SK-N-SH (cell line): ENCODE measurements at regions not wholly inside any gene's neighbourhood (a gene's known extent, or its start where the extent isn't known, plus 50 kb on each side); places are given as distances from the start of the nearest gene placed in this dataset.
A peak's percentile ranks its signal among the peaks of the same experiment; 100 is the strongest.

Experiments
- CTCF ChIA-PET: fragments of 300-600, 350-600 bp; formaldehyde crosslinking; extraction: SDS; loops from one replicate; lab custom pipeline; 2021; lab: Yijun Ruan, JAX
- POLR2A ChIA-PET: fragments of 350-600 bp; sonication (Branson Sonifier 250); formaldehyde crosslinking; extraction: SDS; loops from one replicate; lab custom pipeline; 2020; ENCODE audit warnings: antibody characterized with exemption, inconsistent platforms; lab: Yijun Ruan, JAX
- DNase-seq: peaks from one replicate; pipeline ENCODE4 v3.0.0; 2012
- H2AFZ ChIP-seq: fragments of 200-600 bp; sonication (generic); 2 replicates; pipeline ENCODE4 v1.8.1; 2016; ENCODE audit warnings: antibody characterized with exemption, mild to moderate bottlenecking, low read depth
- H3F3A ChIP-seq: fragments of 200-600 bp; sonication (generic); replicated peaks from 2 replicates; pipeline ENCODE3; 2016; ENCODE audit warnings: antibody characterized with exemption, mild to moderate bottlenecking; ENCODE audit not compliant: insufficient read depth
- H3K27ac ChIP-seq, 2 experiments: fragments of 200-500 bp in 1 of 2; fragments of 200-600 bp in 1 of 2; sonication (Bioruptor generic) in 1 of 2; sonication (generic), shearing (Covaris generic) in 1 of 2; 2 replicates each; pipeline versions ENCODE4 v1.5.1 to v1.6.1; 2014 to 2016; ENCODE audit warnings: low read depth in 2 of 2, inconsistent platforms in 1 of 2, low read length in 1 of 2, mild to moderate bottlenecking in 1 of 2, mixed read lengths in 1 of 2
- H3K27me3 ChIP-seq: fragments of 200-600 bp; sonication (generic), shearing (Covaris generic); 2 replicates; pipeline ENCODE4 v1.6.1; 2016; ENCODE audit warnings: mixed run types; ENCODE audit not compliant: insufficient read depth
- H3K36me3 ChIP-seq, 2 experiments: fragments of 200-500 bp in 1 of 2; fragments of 200-600 bp in 1 of 2; sonication (Bioruptor generic) in 1 of 2; sonication (generic) in 1 of 2; replicated peaks in 1 of 2; 2 replicates each; pipeline versions ENCODE3 to v1.5.1; 2014 to 2016; ENCODE audit warnings: low read length in 1 of 2, mild to moderate bottlenecking in 1 of 2; ENCODE audit not compliant: insufficient read depth in 2 of 2, control insufficient read depth in 1 of 2
- H3K4me1 ChIP-seq, 2 experiments: fragments of 200-500 bp in 1 of 2; fragments of 200-600 bp in 1 of 2; sonication (Bioruptor generic) in 1 of 2; sonication (generic), shearing (Covaris generic) in 1 of 2; 2 replicates each; pipeline versions ENCODE4 v1.5.1 to v1.6.1; 2014 to 2016; ENCODE audit warnings: low read depth in 1 of 2, low read length in 1 of 2, mixed run types in 1 of 2; ENCODE audit not compliant: insufficient read depth in 2 of 2, control insufficient read depth in 1 of 2
- H3K4me2 ChIP-seq: fragments of 200-600 bp; sonication (generic), shearing (Covaris generic); 2 replicates; pipeline ENCODE4 v1.6.1; 2017; ENCODE audit warnings: mixed run types
- H3K4me3 ChIP-seq, 2 experiments: fragments of 200-500 bp in 1 of 2; fragments of 200-600 bp in 1 of 2; sonication (Bioruptor generic) in 1 of 2; sonication (generic), shearing (Covaris generic) in 1 of 2; 2 replicates each; pipeline versions ENCODE4 v1.5.1 to v1.8.1; 2014 to 2016; ENCODE audit warnings: low read depth in 2 of 2, inconsistent platforms in 1 of 2, low read length in 1 of 2, mild to moderate bottlenecking in 1 of 2, mixed read lengths in 1 of 2, moderate library complexity in 1 of 2
- H3K79me2 ChIP-seq: fragments of 200-600 bp; sonication (generic); 2 replicates; pipeline ENCODE4 v1.8.1; 2017; ENCODE audit warnings: mild to moderate bottlenecking; ENCODE audit not compliant: insufficient read depth
- H3K9ac ChIP-seq: fragments of 200-600 bp; sonication (generic); 2 replicates; pipeline ENCODE4 v1.6.1; 2017; ENCODE audit warnings: mixed run types
- H3K9me2 ChIP-seq: fragments of 200-600 bp; sonication (generic); 2 replicates; pipeline ENCODE4 v1.6.1; 2017; ENCODE audit warnings: mixed run types
- H3K9me3 ChIP-seq: fragments of 200-600 bp; sonication (generic); 2 replicates; pipeline ENCODE4 v1.6.1; 2017; ENCODE audit warnings: mixed run types, mild to moderate bottlenecking, moderate library complexity
- H4K20me1 ChIP-seq: fragments of 200-600 bp; sonication (generic); 2 replicates; pipeline ENCODE4 v1.6.1; 2017; ENCODE audit warnings: mild to moderate bottlenecking, mixed run types; ENCODE audit not compliant: insufficient read depth
- ELF1 ChIP-seq: IDR thresholded peaks from 2 replicates; pipeline ENCODE4 v1.4.0; 2012
- EZH2phosphoT487 ChIP-seq: fragments of 200-600 bp; sonication (generic); IDR thresholded peaks from 2 replicates; pipeline ENCODE4 v1.6.1; 2017; ENCODE audit warnings: low read depth, mixed run types, mild to moderate bottlenecking, antibody characterized with exemption, moderate library complexity, borderline replicate concordance
- FOSL2 ChIP-seq: IDR thresholded peaks from 2 replicates; pipeline ENCODE4 v1.4.0; 2012; ENCODE audit warnings: low read depth, mild to moderate bottlenecking, moderate library complexity, borderline replicate concordance
- FOXJ3 ChIP-seq: sonication (generic); formaldehyde crosslinking; IDR thresholded peaks from 2 replicates; pipeline ENCODE4 v1.5.1; 2020; ENCODE audit warnings: mild to moderate bottlenecking, missing genetic modification reagents
- FOXM1 ChIP-seq: IDR thresholded peaks from 2 replicates; pipeline ENCODE4 v1.4.0; 2012; ENCODE audit warnings: low read depth, mild to moderate bottlenecking
- GABPA ChIP-seq: IDR thresholded peaks from 2 replicates; pipeline ENCODE4 v1.4.0; 2012; ENCODE audit warnings: low read depth, mild to moderate bottlenecking
- MEF2A ChIP-seq: IDR thresholded peaks from 2 replicates; pipeline ENCODE4 v1.4.0; 2012; ENCODE audit warnings: low read depth, borderline replicate concordance
- MXI1 ChIP-seq: IDR thresholded peaks from 2 replicates; pipeline ENCODE4 v1.6.1; 2012; ENCODE audit warnings: mild to moderate bottlenecking, low read depth, low read length, improper control_type of control experiment
- NFIC ChIP-seq: IDR thresholded peaks from 2 replicates; pipeline ENCODE4 v1.4.0; 2012; ENCODE audit warnings: borderline replicate concordance
- POLR2AphosphoS5 ChIP-seq: IDR thresholded peaks from 2 replicates; pipeline ENCODE4 v1.6.1; 2012; ENCODE audit warnings: low read depth, low read length
- RAD21 ChIP-seq: IDR thresholded peaks from 2 replicates; pipeline ENCODE4 v1.6.1; 2012; ENCODE audit warnings: mild to moderate bottlenecking, low read length
- RXRA ChIP-seq: IDR thresholded peaks from 2 replicates; pipeline ENCODE4 v1.4.0; 2012; ENCODE audit warnings: low read depth, mild to moderate bottlenecking, borderline replicate concordance
- SIN3A ChIP-seq: IDR thresholded peaks from 2 replicates; pipeline ENCODE4 v1.6.1; 2012; ENCODE audit warnings: low read depth, mild to moderate bottlenecking, low read length, moderate library complexity, borderline replicate concordance
- TAF1 ChIP-seq: IDR thresholded peaks from 2 replicates; pipeline ENCODE4 v1.6.1; 2012; ENCODE audit warnings: low read depth, mild to moderate bottlenecking, low read length, moderate library complexity, borderline replicate concordance
- TEAD4 ChIP-seq: IDR thresholded peaks from 2 replicates; pipeline ENCODE4 v1.4.0; 2012; ENCODE audit warnings: mild to moderate bottlenecking, borderline replicate concordance; ENCODE audit not compliant: insufficient read depth
- YY1 ChIP-seq: IDR thresholded peaks from 2 replicates; pipeline ENCODE4 v1.4.0; 2012; ENCODE audit warnings: low read depth, mild to moderate bottlenecking
- WGBS: methylation state at CpG from one replicate; pipeline ENCODE4 v1.1.6; 2017; ENCODE audit warnings: low lambda C conversion rate; 5-methylcytosine and 5-hydroxymethylcytosine counted together
- TF ChIP-seq, protein P1 (sequence below): IDR thresholded peaks from 2 replicates; pipeline ENCODE4 v1.4.0; 2012; ENCODE audit warnings: low read depth
- TF ChIP-seq, protein P2 (sequence below): IDR thresholded peaks from 2 replicates; pipeline ENCODE4; 2012
- TF ChIP-seq, protein P3 (sequence below): fragments of 150-350 bp; IDR thresholded peaks from 2 replicates; pipeline ENCODE4 v1.6.1; 2016; ENCODE audit warnings: mild to moderate bottlenecking, low read depth, low read length
- TF ChIP-seq, protein P4 (sequence below): IDR thresholded peaks from 2 replicates; pipeline ENCODE4 v1.4.0; 2012; ENCODE audit warnings: low read depth, borderline replicate concordance
- TF ChIP-seq, protein P5 (sequence below): IDR thresholded peaks from 2 replicates; pipeline ENCODE4 v1.6.1; 2012; ENCODE audit warnings: mild to moderate bottlenecking, low read depth, low read length, moderate library complexity
- TF ChIP-seq, protein P6 (sequence below): IDR thresholded peaks from 2 replicates; pipeline ENCODE4 v1.4.0; 2012; ENCODE audit warnings: low read depth, borderline replicate concordance

DNA sequence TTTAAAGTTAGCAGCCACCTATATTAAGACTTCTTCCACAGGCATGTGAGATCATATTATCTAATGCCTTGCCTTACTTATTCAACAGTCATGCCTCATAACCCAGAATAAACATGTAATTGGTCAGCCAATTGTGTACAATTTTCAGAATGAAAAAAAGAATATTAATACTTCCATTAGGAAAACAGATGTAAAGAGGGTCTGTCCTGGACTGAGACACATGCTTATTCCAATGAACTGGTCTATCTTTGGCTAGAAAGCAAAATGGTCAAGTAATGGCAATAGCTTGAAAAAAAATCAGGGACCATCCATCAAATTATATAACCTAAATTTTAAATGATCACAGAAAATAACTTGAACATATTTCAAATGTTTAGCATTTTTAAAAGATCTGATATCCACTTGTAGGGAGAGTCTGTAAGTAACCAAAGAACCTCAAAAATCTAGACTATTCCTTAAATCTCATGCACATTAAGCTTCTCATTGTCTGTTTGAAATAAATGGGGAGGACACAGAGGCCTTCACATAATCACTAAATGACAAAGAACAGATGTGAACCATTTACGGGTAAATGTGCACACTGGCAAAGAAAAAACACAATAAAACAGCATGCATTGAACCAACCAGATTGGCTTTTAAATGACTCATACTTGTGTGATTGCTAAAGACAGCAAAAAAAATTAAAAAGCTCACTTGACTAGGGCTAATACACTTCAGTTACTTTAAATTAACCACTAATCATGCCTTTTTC is 568.8 kb upstream of the PCDH15 start:
- no peaks in the 10 kb centered on the region for H3K9me2 ChIP-seq
- H3K9ac ChIP-seq = no peak overlapping the region
- no peaks in the 10 kb centered on the region for H3K27me3 ChIP-seq
- no peak overlapping the region for H3K4me3 ChIP-seq
- no peak overlapping the region for H3K4me2 ChIP-seq
- H3F3A ChIP-seq = peaks cover 17% of the 10 kb centered on the region
- POLR2A ChIA-PET = interaction anchor here (0.7 kb wide), 1 partner anchor 20 kb away, joined by 3 read pairs; no protein-coding TSS in a partner anchor
- H3K9me3 ChIP-seq = no peaks in the 10 kb centered on the region
- H3K36me3 ChIP-seq = no peaks in the 10 kb centered on the region
- peak overlapping the region; percentile 47 to 98; a peak in 3 of 4 replicates for H3K27ac ChIP-seq
- peaks cover 0 to 19% of the 10 kb centered on the region in 2 experiments; a peak in 2 of 4 replicates for H3K4me1 ChIP-seq
- peak; percentile 29 for DNase-seq
- H4K20me1 ChIP-seq = no peaks in the 10 kb centered on the region
- H2AFZ ChIP-seq = no peak overlapping the region
- CTCF ChIA-PET = interaction anchor here (0.8 to 2.2 kb wide), 4 partner anchors 18 to 278 kb away, joined by 3 to 10 read pairs (median 6); no protein-coding TSS in a partner anchor
- 0% methylated on average over 1 of the region's 1 CpG for WGBS
- no peaks in the 10 kb centered on the region for H3K79me2 ChIP-seq
- TF ChIP-seq, protein P1, sequence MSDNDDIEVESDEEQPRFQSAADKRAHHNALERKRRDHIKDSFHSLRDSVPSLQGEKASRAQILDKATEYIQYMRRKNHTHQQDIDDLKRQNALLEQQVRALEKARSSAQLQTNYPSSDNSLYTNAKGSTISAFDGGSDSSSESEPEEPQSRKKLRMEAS = no peak
- TF ChIP-seq ELF1 (no peak), FOXJ3 (CRISPR knock-in tag) (no peak), GABPA (no peak), MEF2A (no peak), FOSL2 (peak; percentile 66; the same call in 1 of the 2 replicates), RXRA (0 out of 2 replicates have a peak, but pooled peaks have one; percentile 15), SIN3A (no peak), RAD21 (peak; percentile 37), POLR2AphosphoS5 (peak; percentile 87), MXI1 (peak; percentile 79; the same call in 1 of the 2 replicates), YY1 (no peak), TEAD4 (peak; percentile 90), NFIC (peak; percentile 55; the same call in 1 of the 2 replicates), FOXM1 (peak; percentile 94), EZH2phosphoT487 (no peak), TAF1 (no peak)
- TF ChIP-seq, protein P2, sequence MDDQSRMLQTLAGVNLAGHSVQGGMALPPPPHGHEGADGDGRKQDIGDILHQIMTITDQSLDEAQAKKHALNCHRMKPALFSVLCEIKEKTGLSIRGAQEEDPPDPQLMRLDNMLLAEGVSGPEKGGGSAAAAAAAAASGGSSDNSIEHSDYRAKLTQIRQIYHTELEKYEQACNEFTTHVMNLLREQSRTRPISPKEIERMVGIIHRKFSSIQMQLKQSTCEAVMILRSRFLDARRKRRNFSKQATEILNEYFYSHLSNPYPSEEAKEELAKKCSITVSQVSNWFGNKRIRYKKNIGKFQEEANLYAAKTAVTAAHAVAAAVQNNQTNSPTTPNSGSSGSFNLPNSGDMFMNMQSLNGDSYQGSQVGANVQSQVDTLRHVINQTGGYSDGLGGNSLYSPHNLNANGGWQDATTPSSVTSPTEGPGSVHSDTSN = peak; percentile 92
- TF ChIP-seq, protein P3, sequence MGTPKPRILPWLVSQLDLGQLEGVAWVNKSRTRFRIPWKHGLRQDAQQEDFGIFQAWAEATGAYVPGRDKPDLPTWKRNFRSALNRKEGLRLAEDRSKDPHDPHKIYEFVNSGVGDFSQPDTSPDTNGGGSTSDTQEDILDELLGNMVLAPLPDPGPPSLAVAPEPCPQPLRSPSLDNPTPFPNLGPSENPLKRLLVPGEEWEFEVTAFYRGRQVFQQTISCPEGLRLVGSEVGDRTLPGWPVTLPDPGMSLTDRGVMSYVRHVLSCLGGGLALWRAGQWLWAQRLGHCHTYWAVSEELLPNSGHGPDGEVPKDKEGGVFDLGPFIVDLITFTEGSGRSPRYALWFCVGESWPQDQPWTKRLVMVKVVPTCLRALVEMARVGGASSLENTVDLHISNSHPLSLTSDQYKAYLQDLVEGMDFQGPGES = no peak
- TF ChIP-seq, protein P4, sequence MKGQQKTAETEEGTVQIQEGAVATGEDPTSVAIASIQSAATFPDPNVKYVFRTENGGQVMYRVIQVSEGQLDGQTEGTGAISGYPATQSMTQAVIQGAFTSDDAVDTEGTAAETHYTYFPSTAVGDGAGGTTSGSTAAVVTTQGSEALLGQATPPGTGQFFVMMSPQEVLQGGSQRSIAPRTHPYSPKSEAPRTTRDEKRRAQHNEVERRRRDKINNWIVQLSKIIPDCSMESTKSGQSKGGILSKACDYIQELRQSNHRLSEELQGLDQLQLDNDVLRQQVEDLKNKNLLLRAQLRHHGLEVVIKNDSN = no peak
- TF ChIP-seq, protein P5, sequence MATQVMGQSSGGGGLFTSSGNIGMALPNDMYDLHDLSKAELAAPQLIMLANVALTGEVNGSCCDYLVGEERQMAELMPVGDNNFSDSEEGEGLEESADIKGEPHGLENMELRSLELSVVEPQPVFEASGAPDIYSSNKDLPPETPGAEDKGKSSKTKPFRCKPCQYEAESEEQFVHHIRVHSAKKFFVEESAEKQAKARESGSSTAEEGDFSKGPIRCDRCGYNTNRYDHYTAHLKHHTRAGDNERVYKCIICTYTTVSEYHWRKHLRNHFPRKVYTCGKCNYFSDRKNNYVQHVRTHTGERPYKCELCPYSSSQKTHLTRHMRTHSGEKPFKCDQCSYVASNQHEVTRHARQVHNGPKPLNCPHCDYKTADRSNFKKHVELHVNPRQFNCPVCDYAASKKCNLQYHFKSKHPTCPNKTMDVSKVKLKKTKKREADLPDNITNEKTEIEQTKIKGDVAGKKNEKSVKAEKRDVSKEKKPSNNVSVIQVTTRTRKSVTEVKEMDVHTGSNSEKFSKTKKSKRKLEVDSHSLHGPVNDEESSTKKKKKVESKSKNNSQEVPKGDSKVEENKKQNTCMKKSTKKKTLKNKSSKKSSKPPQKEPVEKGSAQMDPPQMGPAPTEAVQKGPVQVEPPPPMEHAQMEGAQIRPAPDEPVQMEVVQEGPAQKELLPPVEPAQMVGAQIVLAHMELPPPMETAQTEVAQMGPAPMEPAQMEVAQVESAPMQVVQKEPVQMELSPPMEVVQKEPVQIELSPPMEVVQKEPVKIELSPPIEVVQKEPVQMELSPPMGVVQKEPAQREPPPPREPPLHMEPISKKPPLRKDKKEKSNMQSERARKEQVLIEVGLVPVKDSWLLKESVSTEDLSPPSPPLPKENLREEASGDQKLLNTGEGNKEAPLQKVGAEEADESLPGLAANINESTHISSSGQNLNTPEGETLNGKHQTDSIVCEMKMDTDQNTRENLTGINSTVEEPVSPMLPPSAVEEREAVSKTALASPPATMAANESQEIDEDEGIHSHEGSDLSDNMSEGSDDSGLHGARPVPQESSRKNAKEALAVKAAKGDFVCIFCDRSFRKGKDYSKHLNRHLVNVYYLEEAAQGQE = no peak
- TF ChIP-seq, protein P6, sequence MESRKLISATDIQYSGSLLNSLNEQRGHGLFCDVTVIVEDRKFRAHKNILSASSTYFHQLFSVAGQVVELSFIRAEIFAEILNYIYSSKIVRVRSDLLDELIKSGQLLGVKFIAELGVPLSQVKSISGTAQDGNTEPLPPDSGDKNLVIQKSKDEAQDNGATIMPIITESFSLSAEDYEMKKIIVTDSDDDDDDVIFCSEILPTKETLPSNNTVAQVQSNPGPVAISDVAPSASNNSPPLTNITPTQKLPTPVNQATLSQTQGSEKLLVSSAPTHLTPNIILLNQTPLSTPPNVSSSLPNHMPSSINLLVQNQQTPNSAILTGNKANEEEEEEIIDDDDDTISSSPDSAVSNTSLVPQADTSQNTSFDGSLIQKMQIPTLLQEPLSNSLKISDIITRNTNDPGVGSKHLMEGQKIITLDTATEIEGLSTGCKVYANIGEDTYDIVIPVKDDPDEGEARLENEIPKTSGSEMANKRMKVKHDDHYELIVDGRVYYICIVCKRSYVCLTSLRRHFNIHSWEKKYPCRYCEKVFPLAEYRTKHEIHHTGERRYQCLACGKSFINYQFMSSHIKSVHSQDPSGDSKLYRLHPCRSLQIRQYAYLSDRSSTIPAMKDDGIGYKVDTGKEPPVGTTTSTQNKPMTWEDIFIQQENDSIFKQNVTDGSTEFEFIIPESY = peak; percentile 50; the same call in 1 of the 2 replicates
